Gastroesophageal sphincter (tissue), 3 donors: ENCODE measurements at regions not wholly inside any gene's neighbourhood (a gene's known extent, or its start where the extent isn't known, plus 50 kb on each side); places are given as distances from the start of the nearest gene placed in this dataset.

ENCODE experiments used
- EP300 ChIP-seq: sonication (generic); formaldehyde crosslinking; IDR thresholded peaks from one replicate; pipeline ENCODE4 v1.6.1; 2017; ENCODE audit warnings: antibody characterized with exemption, mild to moderate bottlenecking
- POLR2A ChIP-seq, 2 donors: fragments of 450-650 bp; IDR thresholded peaks; one replicate each; pipeline ENCODE4 v1.6.1; 2017; ENCODE audit warnings: antibody characterized with exemption in 2 of 2, mild to moderate bottlenecking in 2 of 2, moderate library complexity in 1 of 2
- POLR2AphosphoS5 ChIP-seq: sonication (generic); formaldehyde crosslinking; IDR thresholded peaks from one replicate; pipeline ENCODE4 v1.6.1; 2017; ENCODE audit warnings: antibody characterized with exemption
- TF ChIP-seq, protein P1 (sequence below), 4 experiments: fragments of 200-600 bp in 2 of 4; fragments of 450-650 bp in 2 of 4; sonication (generic) in 1 of 4; IDR thresholded peaks; one replicate each; pipeline ENCODE4 v1.5.1; 2017 to 2019; ENCODE audit warnings: antibody characterized with exemption in 4 of 4, mild to moderate bottlenecking in 2 of 4, moderate library complexity in 2 of 4

DNA sequence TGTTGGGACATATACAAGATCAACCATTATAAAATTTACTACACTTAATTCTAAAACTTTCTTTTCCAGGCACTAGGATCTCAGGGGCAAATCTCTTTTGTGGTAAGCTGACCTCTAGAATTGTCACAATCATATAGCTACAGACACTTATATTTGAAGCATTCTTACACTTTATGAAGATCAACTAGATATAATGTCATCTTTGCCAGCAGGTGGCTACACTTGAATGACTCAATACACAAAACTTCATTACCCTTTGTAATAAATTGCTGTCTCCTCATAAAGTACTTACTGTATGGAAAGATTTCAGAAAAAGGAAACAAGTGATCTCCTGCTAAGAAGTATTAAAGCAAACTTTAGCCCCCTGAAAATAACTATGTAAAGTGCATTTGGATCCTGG lies 77.8 kb downstream of the RDH14 start:
- TF ChIP-seq, protein P1, sequence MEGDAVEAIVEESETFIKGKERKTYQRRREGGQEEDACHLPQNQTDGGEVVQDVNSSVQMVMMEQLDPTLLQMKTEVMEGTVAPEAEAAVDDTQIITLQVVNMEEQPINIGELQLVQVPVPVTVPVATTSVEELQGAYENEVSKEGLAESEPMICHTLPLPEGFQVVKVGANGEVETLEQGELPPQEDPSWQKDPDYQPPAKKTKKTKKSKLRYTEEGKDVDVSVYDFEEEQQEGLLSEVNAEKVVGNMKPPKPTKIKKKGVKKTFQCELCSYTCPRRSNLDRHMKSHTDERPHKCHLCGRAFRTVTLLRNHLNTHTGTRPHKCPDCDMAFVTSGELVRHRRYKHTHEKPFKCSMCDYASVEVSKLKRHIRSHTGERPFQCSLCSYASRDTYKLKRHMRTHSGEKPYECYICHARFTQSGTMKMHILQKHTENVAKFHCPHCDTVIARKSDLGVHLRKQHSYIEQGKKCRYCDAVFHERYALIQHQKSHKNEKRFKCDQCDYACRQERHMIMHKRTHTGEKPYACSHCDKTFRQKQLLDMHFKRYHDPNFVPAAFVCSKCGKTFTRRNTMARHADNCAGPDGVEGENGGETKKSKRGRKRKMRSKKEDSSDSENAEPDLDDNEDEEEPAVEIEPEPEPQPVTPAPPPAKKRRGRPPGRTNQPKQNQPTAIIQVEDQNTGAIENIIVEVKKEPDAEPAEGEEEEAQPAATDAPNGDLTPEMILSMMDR (IDR thresholded peaks at IDR 0.05) = no peak
- no peak for TF ChIP-seq POLR2AphosphoS5
- TF ChIP-seq EP300 = no peak
- no peak for TF ChIP-seq POLR2A (IDR thresholded peaks at IDR 0.05)
